Uterus (tissue), 2 donors: ENCODE measurements at regions not wholly inside any gene's neighbourhood (a gene's known extent, or its start where the extent isn't known, plus 50 kb on each side); places are given as distances from the start of the nearest gene placed in this dataset.

Experiments used
- CTCF ChIP-seq, 4 experiments: fragments of 200-600 bp in 2 of 4; fragments of 450-650 bp in 2 of 4; sonication (generic) in 2 of 4; IDR thresholded peaks; one replicate each; pipeline ENCODE4 v1.5.1; 2016 to 2019; ENCODE audit warnings: antibody characterized with exemption in 4 of 4, mild to moderate bottlenecking in 2 of 4, moderate library complexity in 1 of 4
- POLR2A ChIP-seq, 2 donors: fragments of 450-650 bp; IDR thresholded peaks; one replicate each; pipeline ENCODE4 v1.6.1; 2016; ENCODE audit warnings: antibody characterized with exemption in 2 of 2, mild to moderate bottlenecking in 1 of 2, moderate library complexity in 1 of 2

DNA sequence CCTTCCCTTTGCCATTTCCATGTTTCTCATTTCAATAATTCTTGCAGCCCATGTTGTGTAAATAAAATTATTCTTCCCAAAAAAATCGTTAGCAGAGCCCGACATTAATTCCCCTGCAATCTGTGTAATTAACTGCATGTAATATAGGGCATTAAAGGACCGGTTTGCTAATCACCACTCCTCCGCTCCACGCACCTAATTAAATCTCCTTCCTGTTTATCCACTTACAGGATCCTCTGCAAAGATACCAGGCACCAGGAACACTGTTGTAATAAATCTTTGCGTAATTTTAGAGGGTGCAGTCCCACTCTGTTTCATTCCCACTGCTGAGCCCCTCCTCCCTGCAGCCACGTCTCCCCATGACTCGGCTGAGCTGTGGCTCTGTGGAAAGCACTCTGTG, 105.0 kb upstream of the PPP1R26 start:
- TF ChIP-seq CTCF (IDR thresholded peaks at IDR 0.05) (no peak), POLR2A (IDR thresholded peaks at IDR 0.05) (no peak)
